ENCODE measurements at regions not wholly inside any gene's neighbourhood (a gene's known extent, or its start where the extent isn't known, plus 50 kb on each side); places are given as distances from the start of the nearest gene placed in this dataset.

GRCh38 chr2:226155093-226155875 is 644.3 kb downstream of the IRS1 start:
- H3K79me2 ChIP-seq (replicated peaks; ENCODE audit: insufficient read depth): no peaks in the 10 kb centered on the region
- no peaks in the 10 kb centered on the region for H3K27me3 ChIP-seq (ENCODE audit: insufficient read depth)
- ATAC-seq (no peak), DNase-seq (ENCODE audit: low spot score) (no peak)
- peak overlapping the region; percentile 26; the same call in 1 of the 2 replicates for H2AFZ ChIP-seq
- no peaks in the 10 kb centered on the region for H3K36me3 ChIP-seq (ENCODE audit: insufficient read depth)
- Mint-ChIP-seq H3K27me3 (ENCODE audit: insufficient read depth, low read depth, poor library complexity) (no peaks in the 10 kb centered on the region), H3K4me1 (peaks cover 49% of the 10 kb centered on the region), H3K27ac (peak overlapping the region; percentile 45), H3K36me3 (ENCODE audit: low read depth) (no peaks in the 10 kb centered on the region), H3K4me3 (no peak overlapping the region), H3K9me3 (no peaks in the 10 kb centered on the region)
- H3K4me2 ChIP-seq: no peak overlapping the region
- H4K20me1 ChIP-seq (replicated peaks; ENCODE audit: insufficient read depth): no peaks in the 10 kb centered on the region
- no peak overlapping the region for H3K27ac ChIP-seq (ENCODE audit: low read depth)
- TF ChIP-seq STAT1 (IDR thresholded peaks at IDR 0.05; ENCODE audit: unreplicated experiment) (no peak), ZNF114 (CRISPR knock-in tag; IDR thresholded peaks at IDR 0.05) (no peak), EZH2phosphoT487 (IDR thresholded peaks at IDR 0.05; ENCODE audit: unreplicated experiment) (no peak), ZNF331 (CRISPR knock-in tag; IDR thresholded peaks at IDR 0.05; ENCODE audit: low read depth) (no peak), CTCF (conservative IDR thresholded peaks at IDR 0.05; ENCODE audit: low read depth in 2 of 2) (no peak), ETS1 (IDR thresholded peaks at IDR 0.05) (no peak), CREB1 (CRISPR knock-in tag; IDR thresholded peaks at IDR 0.05; ENCODE audit: low read depth) (no peak)
- peaks cover 31% of the 10 kb centered on the region for H3K4me1 ChIP-seq (ENCODE audit: insufficient read depth)
- H3K4me3 ChIP-seq: no peak overlapping the region
- no peaks in the 10 kb centered on the region for H3F3A ChIP-seq (replicated peaks; ENCODE audit: low read depth)
- H3K9me2 ChIP-seq (ENCODE audit: insufficient read depth): no peaks in the 10 kb centered on the region

GRCh38 chr2:226154610-226155009 is 645.0 kb downstream of the IRS1 start:
- Mint-ChIP-seq H3K27ac (0 out of 2 replicates have a peak overlapping the region, but pooled peaks have one; percentile 45), H3K4me1 (peaks cover 43% of the 10 kb centered on the region), H3K27me3 (ENCODE audit: insufficient read depth, low read depth, poor library complexity) (no peaks in the 10 kb centered on the region), H3K4me3 (no peak overlapping the region), H3K9me3 (no peaks in the 10 kb centered on the region), H3K36me3 (ENCODE audit: low read depth) (no peaks in the 10 kb centered on the region)
- no peak overlapping the region for H2AFZ ChIP-seq
- no peaks in the 10 kb centered on the region for H3K27me3 ChIP-seq (ENCODE audit: insufficient read depth)
- no peak overlapping the region for H3K4me2 ChIP-seq
- DNase-seq (ENCODE audit: low spot score): no peak
- H3F3A ChIP-seq (replicated peaks; ENCODE audit: low read depth): no peaks in the 10 kb centered on the region
- no peak overlapping the region for H3K27ac ChIP-seq (ENCODE audit: low read depth)
- H3K36me3 ChIP-seq (ENCODE audit: insufficient read depth): no peaks in the 10 kb centered on the region
- no peaks in the 10 kb centered on the region for H3K9me2 ChIP-seq (ENCODE audit: insufficient read depth)
- no peaks in the 10 kb centered on the region for H3K79me2 ChIP-seq (replicated peaks; ENCODE audit: insufficient read depth)
- H4K20me1 ChIP-seq (replicated peaks; ENCODE audit: insufficient read depth): no peaks in the 10 kb centered on the region
- peaks cover 29% of the 10 kb centered on the region for H3K4me1 ChIP-seq (ENCODE audit: insufficient read depth)
- no peak for ATAC-seq
- H3K4me3 ChIP-seq: no peak overlapping the region
- TF ChIP-seq EZH2 (IDR thresholded peaks at IDR 0.05; ENCODE audit: low read depth, unreplicated experiment): no peak
- no peak for TF ChIP-seq POLR2AphosphoS5 (IDR thresholded peaks at IDR 0.05; ENCODE audit: low read depth)
- TF ChIP-seq CREB1 (CRISPR knock-in tag; IDR thresholded peaks at IDR 0.05; ENCODE audit: low read depth): no peak
- TF ChIP-seq ETS1 (IDR thresholded peaks at IDR 0.05): no peak
- no peak for TF ChIP-seq EZH2phosphoT487 (IDR thresholded peaks at IDR 0.05; ENCODE audit: unreplicated experiment)
- no peak for TF ChIP-seq ZNF462 (CRISPR knock-in tag; IDR thresholded peaks at IDR 0.05)
- no peak for TF ChIP-seq ZNF331 (CRISPR knock-in tag; IDR thresholded peaks at IDR 0.05; ENCODE audit: low read depth)
